Amniotic stem cell (primary cell): ENCODE measurements at regions not wholly inside any gene's neighbourhood (a gene's known extent, or its start where the extent isn't known, plus 50 kb on each side); places are given as distances from the start of the nearest gene placed in this dataset.

Experiments
- DNase-seq: peaks from one replicate; lab custom pipeline; 2025; lab: John Stamatoyannopoulos, UW

DNA sequence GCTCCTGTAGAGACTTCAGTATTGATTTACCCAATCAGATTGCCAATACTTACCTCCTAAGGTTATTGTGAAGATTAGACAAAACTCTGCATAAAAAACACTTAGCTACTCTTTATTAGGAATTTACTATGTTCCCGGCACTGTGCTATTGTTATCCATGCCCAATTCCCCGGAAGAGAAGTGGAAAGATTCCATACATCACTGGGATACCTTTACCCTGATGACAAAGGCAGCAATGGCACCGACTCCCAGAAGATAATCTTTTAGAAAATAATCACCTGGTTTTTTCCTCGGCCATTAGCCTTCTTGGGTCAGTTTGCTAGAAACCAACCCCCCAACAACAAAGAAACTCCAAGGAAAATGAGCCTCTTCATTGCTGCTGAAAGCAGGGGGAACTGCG lies 226.0 kb downstream of the SNX18 start:
- DNase-seq = no peak

DNA sequence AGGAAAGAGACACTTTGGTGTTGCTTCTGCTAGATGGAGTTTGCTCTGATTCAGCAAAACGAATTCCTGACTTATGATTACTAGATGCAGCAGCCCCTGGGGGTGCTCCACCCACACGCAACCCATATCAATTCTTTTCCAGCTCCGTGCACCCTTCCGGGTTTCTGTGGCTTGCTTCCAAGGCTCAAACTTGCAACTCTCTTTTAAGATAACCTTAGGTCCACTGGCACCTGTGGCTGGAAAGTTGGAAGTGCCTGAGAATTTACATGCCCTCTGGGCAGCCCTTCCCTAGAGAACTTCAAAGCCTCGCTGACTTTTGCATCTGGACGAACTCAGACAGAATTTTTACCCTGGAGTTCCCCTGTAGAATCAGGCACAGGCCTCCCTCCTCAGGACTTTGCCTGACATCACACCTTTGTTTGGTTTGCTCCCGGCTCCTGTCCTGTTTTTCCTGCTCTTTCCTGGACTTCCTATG lies 224.9 kb downstream of the SNX18 start:
- DNase-seq = peak; percentile 74

DNA sequence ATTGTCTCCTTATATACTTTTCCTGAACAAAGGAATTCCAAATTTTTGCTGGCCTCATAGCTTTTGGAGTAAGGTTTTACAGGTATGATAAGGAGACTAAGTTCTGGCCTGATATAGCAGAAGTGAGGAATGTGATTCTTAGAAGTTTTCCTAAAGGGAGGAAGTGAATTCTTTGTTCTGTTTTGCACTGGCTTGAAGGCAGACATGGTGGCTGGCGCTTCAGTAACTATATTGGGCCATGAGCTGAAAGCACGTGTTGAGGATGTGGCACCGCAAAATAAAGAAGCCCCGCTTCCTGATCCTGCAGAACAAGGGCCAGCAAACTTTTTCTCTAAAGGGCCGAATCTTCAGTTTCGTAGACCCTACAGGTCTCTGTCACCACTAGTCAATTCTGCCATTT lies 224.2 kb downstream of the SNX18 start:
- DNase-seq = no peak

DNA sequence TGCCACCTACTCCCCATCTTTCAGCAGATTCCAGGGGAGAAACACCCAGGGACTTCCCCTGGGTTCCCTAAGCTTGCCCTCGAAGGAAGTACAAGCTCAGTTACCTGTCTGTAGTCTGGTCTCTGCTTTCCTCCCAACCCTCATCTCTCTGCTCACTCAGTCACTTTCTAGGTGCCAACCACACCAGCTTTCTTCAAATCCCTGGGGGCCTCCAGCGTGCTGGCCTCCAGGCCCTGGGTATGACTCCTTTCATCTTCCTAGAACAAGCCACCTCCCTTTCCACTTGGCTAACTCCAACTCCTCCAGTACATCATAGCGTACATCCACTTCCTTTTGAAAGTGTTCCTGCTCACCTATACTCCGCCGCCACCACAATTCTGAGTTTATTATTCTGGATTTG lies 222.6 kb downstream of the SNX18 start:
- no peak for DNase-seq

DNA sequence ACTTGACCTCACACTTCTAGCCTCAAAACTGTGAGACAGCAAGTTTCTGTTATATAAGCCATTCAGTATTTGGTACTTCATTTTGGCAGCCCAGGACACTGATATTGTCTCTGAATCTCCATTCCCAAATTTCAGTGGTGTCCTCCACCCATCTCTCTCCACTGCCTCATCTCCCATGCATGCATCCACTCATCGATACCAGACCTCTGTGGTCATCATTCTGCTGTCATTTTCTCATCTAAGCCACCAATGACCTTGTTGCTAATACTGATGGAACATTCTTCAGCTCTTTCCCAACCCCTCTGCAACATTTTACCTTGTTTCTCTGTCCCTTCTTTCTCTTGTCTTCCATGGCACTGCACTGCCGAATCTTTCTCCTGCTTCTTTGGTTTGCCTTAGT lies 221.8 kb downstream of the SNX18 start:
- DNase-seq = no peak

DNA sequence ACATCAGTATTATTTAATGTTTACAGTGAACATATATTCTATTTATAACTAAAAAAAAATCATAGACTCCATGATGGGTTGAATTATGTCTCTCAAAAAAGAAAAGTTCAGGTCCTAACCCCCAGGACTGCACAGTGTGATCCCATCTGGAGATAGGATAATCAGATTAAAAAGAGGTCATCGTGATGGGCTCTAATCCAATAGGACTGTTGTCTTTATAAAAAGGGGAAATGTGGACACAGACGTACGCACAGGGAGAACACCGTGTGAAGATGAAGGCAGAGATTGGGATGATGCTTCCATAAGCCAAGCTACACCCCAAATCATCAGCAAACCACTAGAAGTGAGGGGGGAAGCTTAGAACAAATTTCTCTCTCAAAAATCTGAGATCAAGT lies 221.4 kb downstream of the SNX18 start:
- DNase-seq = no peak

DNA sequence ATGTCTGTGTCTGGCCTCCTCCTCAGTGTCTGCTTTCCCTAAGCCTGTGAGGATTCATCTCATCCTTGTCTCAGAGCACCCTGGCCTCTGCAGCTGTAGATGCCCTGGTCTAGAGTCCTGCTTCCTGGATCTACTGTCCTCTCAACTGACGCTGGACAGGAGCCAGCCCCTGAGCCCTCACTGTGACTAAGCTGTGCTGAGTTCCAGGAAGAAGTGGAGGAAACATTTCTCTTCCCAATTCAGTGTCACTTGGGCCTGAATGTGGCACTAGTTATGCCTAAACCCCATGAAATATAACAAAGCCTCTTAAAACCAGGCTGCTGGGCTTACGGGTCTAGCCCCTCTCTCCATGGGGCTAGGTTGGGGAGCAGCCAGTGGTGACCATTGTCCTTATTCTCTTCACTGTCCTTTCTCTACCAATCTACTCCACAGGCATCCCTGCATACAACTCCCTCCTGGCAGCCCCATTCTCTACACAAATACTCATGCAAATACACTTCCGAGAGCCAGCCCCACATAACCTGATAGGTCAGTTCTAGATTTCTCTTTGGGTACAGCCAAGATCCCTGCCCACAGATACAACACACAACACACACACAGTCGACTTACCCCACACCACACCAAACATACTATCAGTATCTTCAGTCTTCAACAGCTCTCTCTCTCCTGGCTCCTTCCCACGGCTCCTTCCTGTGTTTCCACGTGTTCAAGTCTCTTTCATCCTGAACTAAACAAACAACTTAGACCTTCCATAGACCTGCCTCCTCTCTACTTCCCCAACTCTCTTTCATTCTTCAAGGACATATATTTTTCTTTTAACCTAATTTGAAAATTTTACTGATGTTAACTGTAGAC lies 220.8 kb downstream of the SNX18 start:
- no peak for DNase-seq

DNA sequence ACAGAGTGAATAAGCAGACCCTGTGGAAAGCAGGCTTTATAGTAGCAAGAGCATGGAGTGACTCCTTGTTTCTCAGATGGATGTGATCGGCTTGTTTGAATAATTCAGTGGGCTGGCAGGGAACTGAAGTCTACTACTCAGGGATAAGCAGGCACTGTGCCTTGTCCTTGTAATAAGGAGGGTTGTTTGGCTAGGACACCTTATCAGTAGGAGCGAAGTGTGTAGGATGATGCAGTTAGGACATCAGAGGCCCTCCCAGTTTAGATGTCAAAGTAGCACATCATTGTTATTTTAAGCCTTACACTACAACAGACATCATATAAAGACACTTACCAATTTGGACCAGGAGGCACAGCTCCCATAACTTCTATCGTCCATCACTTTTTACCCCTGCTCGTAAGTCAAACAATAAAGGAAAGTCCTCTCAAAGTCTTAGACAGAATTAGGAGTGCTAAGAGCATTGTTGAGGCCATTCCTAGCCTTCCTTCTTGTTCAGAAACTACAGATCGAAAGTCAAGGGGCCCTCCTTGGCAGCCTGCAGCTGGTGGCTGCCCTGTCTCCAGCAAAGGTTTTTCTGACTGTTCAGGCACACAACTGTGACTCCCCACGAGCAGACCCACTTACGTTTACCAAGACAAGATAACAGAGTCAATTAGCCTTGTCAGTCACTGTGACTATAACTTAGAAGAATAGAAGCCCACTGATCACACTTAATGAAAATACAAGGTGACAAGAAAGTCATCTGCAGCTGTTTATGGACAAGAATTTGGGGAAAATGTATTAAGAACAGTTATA lies 218.6 kb downstream of the SNX18 start:
- no peak for DNase-seq

DNA sequence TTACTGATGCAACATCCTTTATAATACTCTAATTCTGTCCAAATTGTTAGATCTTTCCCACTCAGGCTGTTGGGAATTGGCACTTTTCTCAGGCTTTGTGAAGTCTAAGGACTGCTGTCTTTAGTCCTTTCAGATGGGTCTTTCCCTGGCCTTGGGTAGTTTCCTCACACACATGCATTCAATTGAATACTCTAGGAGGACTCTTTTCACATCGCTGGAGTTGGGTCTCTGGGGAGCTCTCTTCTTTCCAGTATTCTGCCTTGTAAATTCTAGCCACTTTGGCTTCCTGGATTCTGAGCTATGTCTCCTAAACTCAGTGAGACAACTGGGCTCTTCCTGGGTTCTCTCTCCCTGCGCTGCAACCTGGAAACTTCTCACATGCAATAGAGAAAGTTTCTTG lies 215.5 kb downstream of the SNX18 start:
- no peak for DNase-seq

DNA sequence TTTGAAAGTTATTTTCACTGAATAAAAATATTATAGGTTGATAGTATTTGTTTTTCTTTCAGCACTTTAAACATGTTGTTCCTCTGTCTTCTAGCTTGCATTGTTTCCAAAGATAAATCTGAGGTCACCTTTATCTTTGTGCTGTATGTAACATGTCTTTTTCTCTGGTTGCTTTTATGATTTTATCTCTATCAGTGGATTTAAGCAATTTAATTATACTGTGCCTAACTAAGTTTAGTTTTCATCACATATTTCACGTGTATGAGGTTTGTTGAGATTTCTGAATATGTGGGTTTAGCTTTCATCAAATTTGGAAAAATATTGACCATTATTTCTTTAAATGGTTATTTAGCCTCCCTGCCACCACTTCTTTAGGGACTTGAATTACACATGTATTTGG lies 214.5 kb downstream of the SNX18 start:
- no peak for DNase-seq

DNA sequence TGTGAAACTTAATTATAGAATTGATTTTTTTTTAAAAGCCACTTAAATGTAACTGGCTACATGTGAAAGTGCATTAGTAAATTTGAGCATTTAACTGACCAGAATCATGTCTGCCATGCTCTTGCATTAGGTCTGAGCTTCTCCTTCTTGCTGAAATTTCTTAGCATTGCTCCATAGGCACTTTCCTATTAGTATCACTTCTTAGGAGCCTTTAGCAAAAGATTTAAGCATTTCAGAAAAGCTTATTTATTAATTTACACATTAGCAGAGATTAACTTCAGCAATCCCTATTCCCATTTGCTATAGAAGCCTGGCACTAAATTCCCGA lies 211.0 kb downstream of the SNX18 start:
- no peak for DNase-seq

DNA sequence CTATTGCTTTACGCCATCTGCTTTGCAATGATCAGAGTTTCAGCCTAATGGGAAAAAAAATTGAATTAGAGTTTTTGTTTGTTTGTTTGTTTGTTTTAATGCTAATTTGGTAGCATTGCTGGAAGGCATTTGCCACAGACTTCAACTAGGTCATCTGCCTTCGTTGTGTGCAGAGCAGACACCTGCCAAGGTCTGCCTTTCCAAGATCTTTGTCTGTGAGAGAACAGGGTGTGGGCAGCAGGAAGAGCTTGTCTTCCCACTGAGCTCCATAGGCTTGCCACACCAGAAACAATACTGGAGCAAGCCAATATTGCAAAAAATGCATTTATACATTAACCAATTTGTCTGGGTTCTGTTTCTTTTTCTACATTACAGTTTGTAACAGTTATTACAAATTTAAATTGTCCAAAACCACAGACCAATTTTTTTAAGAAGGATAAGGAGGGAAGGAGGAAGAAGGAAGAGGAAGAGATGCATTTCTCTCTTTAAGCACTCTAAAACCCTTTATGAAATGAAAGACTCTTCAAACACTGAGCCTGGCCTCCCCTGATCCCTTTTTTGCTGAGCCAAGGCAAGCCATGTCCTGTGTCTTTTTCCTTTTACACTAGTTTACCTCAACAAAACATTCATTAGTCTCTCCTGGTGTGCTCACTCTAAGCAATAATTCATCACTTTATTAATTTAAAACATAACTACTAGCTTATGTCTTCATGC lies 210.5 kb downstream of the SNX18 start:
- no peak for DNase-seq

DNA sequence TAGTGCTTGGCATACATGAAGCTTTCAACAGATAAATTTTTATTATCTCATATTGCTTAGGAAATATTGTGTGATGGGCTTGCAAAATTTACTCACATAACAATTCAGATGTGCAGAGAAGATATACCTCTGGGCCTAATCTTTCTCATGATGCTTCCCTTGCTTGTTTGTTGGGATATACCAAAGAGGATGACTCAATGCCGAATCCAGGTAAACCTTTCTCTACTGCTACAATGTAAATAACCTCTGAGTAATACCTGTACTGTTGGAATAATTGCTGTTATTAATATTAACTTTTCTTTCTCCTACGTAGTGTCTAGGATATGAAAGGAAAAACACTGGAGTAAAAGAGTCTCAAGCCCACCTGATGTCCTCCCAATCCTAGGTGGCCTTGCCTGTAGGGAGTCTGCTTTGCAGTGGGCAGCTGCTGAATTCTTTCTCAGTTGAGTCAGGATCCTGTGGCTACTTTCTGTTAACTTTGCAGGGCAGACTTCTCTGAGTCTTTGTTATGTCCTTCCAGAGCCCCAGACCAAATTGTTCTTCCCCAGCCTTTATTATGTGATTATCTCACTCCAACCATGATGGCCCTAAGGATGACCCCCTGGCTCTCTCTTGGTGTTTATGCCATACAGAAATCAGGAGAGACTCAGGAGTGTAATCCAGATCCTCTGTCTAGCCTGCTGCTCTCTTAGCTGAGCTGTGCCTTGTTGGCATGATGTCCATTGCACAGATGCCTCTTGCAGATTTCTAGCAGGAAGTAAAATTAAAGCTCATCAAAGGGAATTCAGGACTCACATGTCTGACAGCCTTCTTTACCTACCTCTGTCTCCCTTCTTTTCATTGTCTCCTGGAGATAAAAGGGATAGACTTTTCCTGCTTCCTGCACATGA lies 208.1 kb downstream of the SNX18 start:
- DNase-seq = no peak

DNA sequence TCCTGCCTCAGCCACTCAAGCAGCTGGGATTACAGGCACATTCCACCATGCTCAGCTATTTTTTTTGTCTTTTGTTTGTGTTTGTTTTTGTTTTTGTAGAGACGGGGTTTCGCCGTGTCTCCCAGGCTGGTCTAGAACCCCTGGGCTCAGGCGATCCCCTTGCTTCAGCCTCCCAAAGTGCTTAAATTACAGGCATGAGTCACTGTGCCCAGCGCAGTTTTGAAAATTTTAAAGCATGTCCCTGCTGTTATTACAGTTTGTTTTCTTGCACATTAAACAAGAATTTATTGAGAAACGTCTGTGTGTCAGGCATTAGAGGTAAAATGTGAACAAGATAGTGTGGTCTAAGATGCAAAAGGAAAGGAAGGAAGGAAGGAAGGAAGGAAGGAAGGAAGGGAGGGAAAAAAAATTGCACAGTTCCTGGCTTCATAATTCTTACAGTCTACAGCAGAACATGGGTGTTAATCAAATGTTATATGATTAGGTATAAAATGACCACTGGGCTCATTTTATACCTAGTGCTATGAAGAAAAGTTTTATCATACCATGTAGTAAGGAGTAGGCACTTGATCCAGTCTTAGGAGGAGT lies 205.4 kb downstream of the SNX18 start:
- DNase-seq = no peak

DNA sequence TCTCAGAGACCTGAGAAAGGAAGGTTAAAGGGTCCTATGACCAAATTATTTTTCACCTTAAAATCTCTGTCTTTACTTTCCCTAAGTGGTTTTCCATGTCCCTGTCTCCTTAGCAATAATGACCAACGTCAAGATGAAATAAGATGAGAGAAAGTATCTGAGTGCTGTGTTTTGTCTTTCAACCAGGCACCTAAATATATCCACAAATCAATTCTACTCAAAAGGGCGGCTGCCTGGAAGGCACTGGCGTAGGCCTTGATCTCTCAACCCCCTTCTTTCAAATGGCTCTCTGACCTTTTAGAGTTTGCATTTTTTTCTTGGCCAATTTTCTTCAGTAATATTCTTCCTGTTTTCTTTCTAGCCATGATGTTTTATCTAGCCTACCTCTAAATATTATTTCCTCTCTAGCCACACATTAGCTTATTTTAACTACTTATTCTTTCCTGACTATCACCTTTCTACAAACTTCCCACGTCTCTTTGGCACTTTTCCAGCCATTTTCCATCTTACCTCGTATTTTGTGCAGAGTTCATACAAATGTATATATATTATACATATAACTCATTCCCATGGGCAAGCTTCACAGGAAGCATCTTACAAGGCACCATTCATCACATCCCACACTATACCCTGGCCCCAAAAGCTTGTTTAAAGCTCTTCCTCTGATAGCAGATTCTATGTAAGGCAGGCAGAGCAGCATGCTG lies 204.5 kb downstream of the SNX18 start:
- no peak for DNase-seq

DNA sequence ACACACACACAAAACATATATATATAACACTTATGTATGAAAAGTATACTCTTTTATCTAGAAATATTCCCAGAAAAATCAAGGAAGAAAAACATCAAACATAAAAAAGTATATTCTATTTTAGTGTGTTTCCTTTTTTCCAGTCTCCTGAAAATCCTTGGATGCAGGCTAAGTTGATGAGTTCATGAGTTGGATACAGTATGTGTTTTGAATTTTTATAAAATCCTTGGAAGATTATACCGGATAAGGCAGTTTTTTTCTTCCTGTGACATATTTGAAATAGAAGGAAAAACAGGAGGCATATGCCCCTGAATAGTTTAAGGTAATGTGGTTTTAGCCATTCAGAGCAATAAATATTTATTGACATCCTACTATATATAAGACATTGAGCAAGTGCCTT lies 203.6 kb downstream of the SNX18 start:
- no peak for DNase-seq

DNA sequence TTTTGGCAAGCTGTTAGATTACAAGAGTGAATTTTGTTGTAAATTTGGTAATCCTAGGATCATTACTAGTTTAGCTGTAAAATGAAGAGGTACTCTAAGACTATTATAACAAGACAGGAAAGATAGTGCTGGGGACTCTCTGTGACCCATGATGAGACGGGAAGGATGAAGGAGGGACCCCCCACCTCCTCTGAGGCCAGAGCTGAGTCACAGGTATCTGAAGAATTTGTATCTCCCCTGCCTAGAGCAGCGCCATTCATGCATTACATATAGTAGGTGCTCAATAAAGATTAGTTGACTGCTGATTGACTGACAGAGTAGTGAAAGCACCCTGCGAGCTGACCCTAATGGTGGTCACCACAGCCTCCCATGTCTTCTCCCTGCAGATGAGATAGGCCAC lies 202.8 kb downstream of the SNX18 start:
- DNase-seq = no peak

DNA sequence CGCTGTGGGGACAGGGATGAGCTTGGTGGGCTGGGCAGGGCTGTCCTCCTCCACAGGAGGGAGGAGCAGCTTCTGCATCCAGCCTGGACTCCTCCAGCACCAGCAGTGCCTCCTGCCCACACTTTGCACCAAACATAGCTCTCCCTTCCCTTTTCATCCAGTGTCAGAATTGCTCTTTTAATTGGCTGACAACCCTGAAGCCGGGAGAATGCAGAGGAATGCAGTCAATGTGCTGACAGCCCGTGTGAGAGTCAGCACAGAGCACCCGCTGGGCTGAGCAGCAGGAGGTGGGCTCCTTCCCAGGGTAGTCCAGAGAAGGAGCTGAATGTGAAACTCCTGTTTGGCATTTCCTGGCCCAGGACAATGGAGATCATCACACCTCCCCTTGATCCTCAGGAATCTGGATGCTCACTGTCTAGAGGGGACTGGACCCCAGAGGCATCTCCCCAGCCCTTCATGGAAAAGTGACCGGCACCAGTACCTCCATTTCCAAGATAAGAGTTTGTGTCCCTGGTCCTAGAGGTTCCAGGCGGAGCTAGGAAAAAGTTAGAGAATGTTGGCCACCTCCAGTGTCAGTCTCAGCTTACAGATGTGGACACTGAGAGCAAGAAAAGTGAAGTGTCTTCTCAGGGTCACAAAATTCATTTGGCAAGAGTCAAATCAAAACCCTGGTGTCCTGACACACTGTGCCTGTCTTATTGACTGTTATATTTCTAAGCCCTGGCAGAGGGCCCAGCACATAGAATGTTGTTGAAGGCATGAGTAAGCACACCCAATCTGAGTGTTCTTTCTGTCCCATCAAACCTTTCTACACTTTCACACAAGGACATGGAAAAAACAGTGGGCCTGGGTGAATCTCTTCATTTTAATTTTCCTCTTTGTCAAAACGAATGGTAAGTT lies 202.1 kb downstream of the SNX18 start:
- DNase-seq = peak; percentile 43

DNA sequence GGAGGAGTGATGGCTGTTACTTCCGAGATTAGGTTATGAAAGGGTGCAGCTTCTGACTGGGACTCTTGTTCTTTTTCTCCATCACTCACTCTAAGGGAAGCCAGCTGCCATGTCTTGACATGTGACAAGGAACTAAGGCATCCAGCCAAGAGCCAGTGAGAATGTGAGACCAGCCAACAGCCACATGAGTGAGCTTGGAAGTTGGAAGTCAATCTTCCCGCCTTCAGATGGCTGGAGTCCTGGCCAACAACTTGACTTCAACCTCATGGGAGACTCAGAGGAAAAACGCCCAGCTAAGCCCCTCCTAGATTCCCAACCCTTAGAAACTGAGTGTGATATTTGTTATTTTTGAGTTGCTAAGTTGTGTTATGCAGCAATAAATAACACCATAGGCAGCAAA lies 201.1 kb downstream of the SNX18 start:
- DNase-seq = no peak

DNA sequence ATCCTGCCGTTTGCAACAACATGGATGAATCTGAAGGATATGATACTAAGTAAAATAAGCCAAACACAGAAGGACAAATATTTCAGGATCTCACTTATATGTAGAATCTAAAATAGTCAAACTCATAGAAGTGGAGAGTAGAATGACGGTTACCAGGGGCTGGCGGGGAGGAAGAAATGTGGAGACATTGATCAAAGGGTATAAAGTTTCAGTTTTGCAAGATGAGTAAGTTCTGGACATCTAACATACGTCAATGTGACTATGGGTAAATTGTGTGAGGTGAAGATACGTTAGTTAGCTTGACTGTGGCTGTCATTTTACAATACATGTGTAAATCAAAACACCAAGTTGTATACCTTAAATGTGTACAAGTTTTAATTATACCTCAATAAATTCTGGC lies 200.3 kb downstream of the SNX18 start:
- DNase-seq = no peak
